ENCODE measurements at regions not wholly inside any gene's neighbourhood (a gene's known extent, or its start where the extent isn't known, plus 50 kb on each side); places are given as distances from the start of the nearest gene placed in this dataset.
A peak's percentile ranks its signal among the peaks of the same experiment; 100 is the strongest.

GRCh38 chr6:157755032-157755745 lies 67.9 kb upstream of the SNX9 start:
- DNase-seq (ENCODE audit: low read depth, low spot score): no peak
- H3K27ac ChIP-seq: no peak overlapping the region

DNA sequence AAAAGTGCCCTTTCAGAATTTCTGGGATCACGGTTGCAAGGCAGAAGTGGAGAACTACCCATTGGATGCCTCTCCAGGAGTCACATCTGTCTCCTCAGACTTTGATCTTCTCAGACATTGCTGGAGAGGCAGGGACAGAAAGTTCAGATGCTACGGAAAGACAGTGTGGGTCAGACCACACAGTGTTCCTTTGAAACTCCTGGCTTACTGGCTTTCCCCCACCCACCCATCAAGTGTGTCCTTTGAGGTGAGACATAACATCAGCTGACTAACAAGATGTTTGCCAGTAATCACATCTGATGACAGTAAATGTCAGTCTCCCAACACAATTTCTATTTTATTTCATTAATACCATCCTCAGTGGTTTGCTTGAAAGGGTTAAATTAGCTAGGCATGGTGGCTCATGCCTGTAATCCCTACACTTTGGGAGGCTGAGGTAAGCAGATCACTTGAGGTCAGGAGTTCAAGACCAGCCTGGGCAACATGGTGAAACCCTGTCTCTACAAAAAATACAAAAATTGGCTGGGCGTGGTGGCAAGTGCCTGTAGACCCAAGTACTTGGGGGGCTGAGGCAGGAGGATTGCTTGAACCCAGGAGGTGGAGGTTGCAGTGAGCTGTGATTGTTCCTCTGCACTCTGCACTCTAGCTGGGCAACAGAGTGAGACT lies 67.2 kb upstream of the SNX9 start:
- no peak overlapping the region for H3K27ac ChIP-seq
- DNase-seq (ENCODE audit: low read depth, low spot score): no peak

GRCh38 chr6:157756708-157757429 lies 66.2 kb upstream of the SNX9 start:
- no peak for DNase-seq (ENCODE audit: low read depth, low spot score)
- no peak overlapping the region for H3K27ac ChIP-seq

- H3K27ac ChIP-seq: no peak overlapping the region
- no peak for DNase-seq (ENCODE audit: low read depth, low spot score)
Observed at GRCh38 chr6:157757430-157758403, 65.3 kb upstream of the SNX9 start.

GRCh38 chr6:157758516-157759023 lies 64.5 kb upstream of the SNX9 start:
- no peak overlapping the region for H3K27ac ChIP-seq
- DNase-seq (ENCODE audit: low read depth, low spot score): no peak

DNA sequence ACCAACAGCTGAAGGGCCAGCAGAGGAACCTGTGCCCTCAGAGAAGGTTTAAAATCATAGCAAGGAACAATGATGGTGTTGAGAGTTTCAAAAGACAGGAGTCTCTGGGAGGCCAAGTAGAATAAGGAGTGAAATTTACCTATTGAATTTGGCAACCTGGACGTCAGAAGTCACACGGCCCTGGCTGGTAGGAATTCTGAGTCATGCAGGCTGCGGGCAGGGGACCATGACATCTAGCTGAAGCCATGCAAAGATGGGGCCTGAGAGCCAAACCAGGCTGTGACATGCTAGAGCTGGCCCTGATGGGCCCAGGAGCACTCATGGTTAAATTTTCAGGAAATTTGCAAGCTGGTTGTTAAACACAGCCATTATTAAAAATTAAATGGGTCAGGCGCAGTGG lies 64.0 kb upstream of the SNX9 start:
- H3K27ac ChIP-seq: no peak overlapping the region

GRCh38 chr6:157760137-157760536 lies 62.9 kb upstream of the SNX9 start:
- no peak for DNase-seq (ENCODE audit: low read depth, low spot score)
- H3K27ac ChIP-seq: peak overlapping the region; percentile 62

More for the DNA sequence above, 64.0 kb upstream of the SNX9 start:
- no peak for DNase-seq (ENCODE audit: low read depth, low spot score)

GRCh38 chr6:157760589-157761330 lies 62.3 kb upstream of the SNX9 start:
- peak overlapping the region; percentile 62 for H3K27ac ChIP-seq
- no peak for DNase-seq (ENCODE audit: low read depth, low spot score)

GRCh38 chr6:157761331-157761921 lies 61.6 kb upstream of the SNX9 start:
- H3K27ac ChIP-seq: peak overlapping the region; percentile 62
- DNase-seq (ENCODE audit: low read depth, low spot score): no peak

GRCh38 chr6:157761926-157762325 lies 61.1 kb upstream of the SNX9 start:
- no peak overlapping the region for H3K27ac ChIP-seq
- DNase-seq (ENCODE audit: low read depth, low spot score): no peak

GRCh38 chr6:157762636-157763035 lies 60.4 kb upstream of the SNX9 start:
- H3K27ac ChIP-seq: no peak overlapping the region
- no peak for DNase-seq (ENCODE audit: low read depth, low spot score)

DNA sequence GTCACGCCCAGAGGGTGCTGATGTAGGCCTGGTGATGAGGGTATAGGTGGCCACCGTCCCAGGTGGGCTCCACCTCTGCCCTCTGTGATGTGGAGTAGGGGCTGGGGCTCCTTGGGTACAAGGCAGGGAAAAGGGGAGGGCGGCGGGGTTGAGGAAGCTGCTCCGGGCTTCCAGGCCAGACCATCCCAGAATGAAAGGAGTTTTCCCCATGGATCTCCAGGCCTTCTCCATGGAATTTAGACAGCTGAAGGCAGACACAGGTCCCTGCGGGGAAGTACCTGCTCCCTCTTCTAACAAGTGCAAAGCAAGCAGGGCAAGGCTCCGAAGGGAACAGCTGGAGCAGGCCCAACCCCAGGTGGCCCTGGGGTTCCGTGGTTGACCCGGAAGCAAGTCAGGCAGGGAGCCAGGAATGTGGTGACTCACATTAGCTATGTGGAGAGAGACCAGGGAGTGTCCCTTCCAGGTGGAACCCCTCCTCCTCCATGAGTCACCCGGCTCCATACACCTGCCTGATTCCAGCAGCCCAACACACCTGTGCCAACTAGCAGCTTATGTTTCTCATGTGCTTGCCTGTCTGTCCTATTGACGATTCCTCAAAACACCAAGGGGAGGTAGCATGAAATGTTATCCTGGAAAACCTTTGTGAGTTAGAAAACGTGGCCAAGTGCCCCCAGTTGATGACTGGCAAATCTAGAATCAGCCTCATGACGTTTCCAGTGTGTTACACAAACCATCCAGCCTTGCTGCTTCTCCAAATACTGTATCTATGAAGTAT lies 59.7 kb upstream of the SNX9 start:
- peak; percentile 99 for DNase-seq (ENCODE audit: low read depth, low spot score)
- H3K27ac ChIP-seq: peak overlapping the region; percentile 93

DNA sequence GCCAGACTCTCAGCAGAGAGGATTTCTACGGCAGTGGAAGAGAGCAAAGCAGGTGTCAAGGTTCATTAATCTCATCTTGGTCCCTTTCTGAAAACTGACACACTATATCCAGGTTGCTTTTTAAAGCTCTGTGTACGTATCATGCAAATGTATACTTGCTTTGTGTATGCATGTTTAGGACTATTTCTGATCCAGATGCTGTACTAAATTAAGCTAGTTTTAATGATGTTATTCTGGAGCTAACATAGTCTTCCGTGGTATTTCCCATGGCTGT lies 59.2 kb upstream of the SNX9 start:
- H3K27ac ChIP-seq: peak overlapping the region; percentile 93
- DNase-seq (ENCODE audit: low read depth, low spot score): no peak

DNA sequence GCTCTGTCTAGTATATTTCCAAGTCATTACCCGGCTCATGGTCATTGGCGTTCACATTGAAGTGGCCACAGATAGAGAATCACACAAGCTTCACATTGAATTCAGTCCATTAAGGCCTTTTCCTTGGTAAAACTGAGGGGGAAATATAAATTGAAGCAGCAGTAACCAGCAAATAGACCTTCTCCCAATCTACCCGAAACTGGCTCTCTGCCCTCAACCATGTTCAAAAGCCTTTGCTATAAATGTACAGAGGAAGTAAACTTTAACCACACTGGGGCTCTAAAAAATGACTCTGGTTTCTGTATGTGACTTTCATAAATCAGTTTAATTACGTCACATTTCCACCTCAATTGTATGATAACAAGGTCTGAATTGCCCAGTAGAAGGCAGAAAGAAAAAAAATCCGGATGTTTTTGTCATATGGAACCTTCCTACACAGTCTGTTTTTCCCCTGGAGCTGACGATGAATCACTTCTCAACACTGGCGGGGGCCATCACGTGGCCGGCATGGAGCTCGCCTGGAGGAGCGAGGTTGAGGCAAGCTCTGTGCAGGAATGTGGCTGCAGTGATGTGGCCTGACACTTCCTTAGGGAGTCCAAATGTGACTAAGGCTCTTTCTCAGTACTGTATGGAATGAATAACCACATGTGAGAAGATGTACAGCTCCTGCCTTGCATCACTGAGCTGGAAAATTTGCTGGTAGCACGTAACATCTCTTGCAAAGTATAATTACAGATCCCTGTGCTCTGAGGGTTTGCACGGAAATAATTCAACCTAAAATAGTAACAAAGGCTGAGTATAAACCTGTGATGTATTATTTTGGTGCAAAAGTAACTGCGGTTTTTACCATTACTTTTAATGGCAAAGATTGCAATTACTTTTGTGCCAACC lies 58.6 kb upstream of the SNX9 start:
- H3K27ac ChIP-seq: peak overlapping the region; percentile 93
- peak; percentile 99 for DNase-seq (ENCODE audit: low read depth, low spot score)

GRCh38 chr6:157766901-157767774 lies 55.9 kb upstream of the SNX9 start:
- no peak for DNase-seq (ENCODE audit: low read depth, low spot score)
- no peak overlapping the region for H3K27ac ChIP-seq

DNA sequence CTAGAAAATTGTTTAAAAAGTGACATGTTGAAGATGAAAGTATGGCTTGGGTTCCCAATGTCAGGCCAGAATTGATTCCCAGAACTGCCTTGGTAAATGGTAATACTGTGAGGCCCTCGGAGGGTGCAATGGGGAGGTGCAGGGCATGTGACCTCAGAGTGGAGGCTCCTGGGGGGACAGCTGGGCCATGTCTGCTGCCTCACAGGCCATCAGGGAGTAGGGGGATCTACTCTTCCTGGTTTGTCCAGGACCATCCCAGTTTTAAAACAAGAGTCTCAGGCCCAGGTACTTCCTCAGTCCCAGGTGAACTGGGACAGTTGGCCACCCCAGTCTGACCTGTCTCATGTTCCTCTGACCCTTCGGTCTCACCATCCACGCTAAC lies 55.3 kb upstream of the SNX9 start:
- H3K27ac ChIP-seq: no peak overlapping the region
- DNase-seq (ENCODE audit: low read depth, low spot score): no peak

GRCh38 chr6:157768304-157768703 lies 54.7 kb upstream of the SNX9 start:
- no peak overlapping the region for H3K27ac ChIP-seq
- no peak for DNase-seq (ENCODE audit: low read depth, low spot score)

Measured in epithelial cell of prostate (primary cell).